Endothelial cell of umbilical vein (primary cell): ENCODE measurements at regions not wholly inside any gene's neighbourhood (a gene's known extent, or its start where the extent isn't known, plus 50 kb on each side); places are given as distances from the start of the nearest gene placed in this dataset.

Experiments used
- BruUV-seq: library from RNA; stranded (reverse); fragments of 400-500 nt; replicated peaks from 2 replicates; lab custom pipeline; 2021; lab: Mats Ljungman, UMichigan
- CTCF ChIA-PET: fragments of 300-600, 350-600 bp; sonication (Branson Sonifier 250); formaldehyde crosslinking; loops from one replicate; lab custom pipeline; 2021; ENCODE audit warnings: antibody characterized with exemption, inconsistent platforms; lab: Charles Lee
- POLR2A ChIA-PET: fragments of 300-600, 350-600 bp; sonication (Branson Sonifier 250); formaldehyde crosslinking; loops from one replicate; lab custom pipeline; 2021; ENCODE audit warnings: antibody characterized with exemption, inconsistent platforms; lab: Charles Lee
- DNase-seq: peaks from one replicate; pipeline ENCODE4 v3.0.0-alpha.2; 2011; ENCODE audit warnings: low read depth, low spot score
- FAIRE-seq: peaks from 2 replicates; lab custom pipeline; 2011; peaks lifted over from hg19 to GRCh38; lab: Jason Lieb, UNC
- H2AFZ ChIP-seq: 2 replicates; pipeline ENCODE4 v1.6.0; 2012; ENCODE audit warnings: low read depth, low read length, control low read depth, inconsistent platforms
- H3K27ac ChIP-seq: 2 replicates; pipeline ENCODE4 v1.5.1; 2011; ENCODE audit warnings: low read depth, mild to moderate bottlenecking, control low read depth, low read length, moderate library complexity; ENCODE audit not compliant: insufficient read depth
- H3K27me3 ChIP-seq, 2 experiments: 2 replicates each; pipeline versions ENCODE4 v1.6.0 to v1.6.1; 2011; ENCODE audit warnings: low read length in 2 of 2, mixed read lengths in 1 of 2; ENCODE audit not compliant: control insufficient read depth in 2 of 2, insufficient read depth in 2 of 2
- H3K36me3 ChIP-seq, 2 experiments: 2 replicates in 1 of 2; 3 replicates in 1 of 2; pipeline ENCODE4 v1.5.1; 2011; ENCODE audit warnings: low read length in 2 of 2, mild to moderate bottlenecking in 1 of 2, moderate library complexity in 1 of 2; ENCODE audit not compliant: control insufficient read depth in 2 of 2, insufficient read depth in 2 of 2; ENCODE audit errors: extremely low read depth in 1 of 2
- H3K4me1 ChIP-seq: 3 replicates; pipeline ENCODE4 v1.5.1; 2011; ENCODE audit warnings: mild to moderate bottlenecking, low read length; ENCODE audit not compliant: control insufficient read depth, insufficient read depth; ENCODE audit errors: extremely low read depth
- H3K4me2 ChIP-seq: 2 replicates; pipeline ENCODE4 v1.6.1; 2011; ENCODE audit warnings: low read length, control low read depth, mixed read lengths; ENCODE audit not compliant: insufficient read depth
- H3K4me3 ChIP-seq, 3 experiments: fragments of 200-600 bp in 1 of 3; sonication (generic), shearing (Covaris generic) in 1 of 3; replicated peaks in 1 of 3; 2 replicates each; pipeline ENCODE4 v1.5.1; 2011 to 2016; ENCODE audit warnings: control low read depth in 3 of 3, low read length in 3 of 3, mild to moderate bottlenecking in 2 of 3, inconsistent platforms in 1 of 3, low read depth in 1 of 3, moderate library complexity in 1 of 3; ENCODE audit not compliant: insufficient read depth in 1 of 3
- H3K79me2 ChIP-seq: 2 replicates; pipeline ENCODE4 v1.6.0; 2012; ENCODE audit warnings: low read length, inconsistent platforms; ENCODE audit not compliant: control insufficient read depth, insufficient read depth
- H3K9ac ChIP-seq: replicated peaks from 2 replicates; pipeline ENCODE3; 2011; ENCODE audit warnings: low read length, control low read depth; ENCODE audit not compliant: insufficient read depth; ENCODE audit errors: extremely low read depth
- H3K9me1 ChIP-seq: replicated peaks from 3 replicates; pipeline ENCODE4 v1.6.0; 2011; ENCODE audit warnings: mild to moderate bottlenecking, low read length; ENCODE audit not compliant: control insufficient read depth, insufficient read depth; ENCODE audit errors: extremely low read depth
- H3K9me3 ChIP-seq: replicated peaks from 2 replicates; pipeline ENCODE4 v1.5.1; 2012; ENCODE audit warnings: low read length, inconsistent platforms; ENCODE audit not compliant: control insufficient read depth, insufficient read depth
- H4K20me1 ChIP-seq: replicated peaks from 2 replicates; pipeline ENCODE3; 2011; ENCODE audit warnings: mild to moderate bottlenecking, low read length; ENCODE audit not compliant: control insufficient read depth, insufficient read depth; ENCODE audit errors: extremely low read depth
- CTCF ChIP-seq, 2 donors: IDR thresholded peaks; 1 replicate in 1 of 2; 2 replicates in 1 of 2; pipeline ENCODE4 v1.5.1; 2011; ENCODE audit warnings: low read length in 2 of 2, mild to moderate bottlenecking in 2 of 2, moderate library complexity in 2 of 2, control low read depth in 1 of 2, inconsistent platforms in 1 of 2, low read depth in 1 of 2; ENCODE audit not compliant: insufficient read depth in 1 of 2; ENCODE audit errors: extremely low read depth in 1 of 2
- EZH2 ChIP-seq: IDR thresholded peaks from 2 replicates; pipeline ENCODE4 v1.6.1; 2012; ENCODE audit warnings: borderline replicate concordance, low read depth, mild to moderate bottlenecking, moderate library complexity, low read length, inconsistent platforms; ENCODE audit not compliant: severe bottlenecking
- FOS ChIP-seq: IDR thresholded peaks from 2 replicates; pipeline ENCODE4 v1.6.1; 2011; ENCODE audit warnings: mild to moderate bottlenecking, low read length, moderate library complexity, borderline replicate concordance; ENCODE audit not compliant: insufficient read depth
- GATA2 ChIP-seq: IDR thresholded peaks from 2 replicates; pipeline ENCODE4 v1.7.0; 2011; ENCODE audit warnings: low read depth, mild to moderate bottlenecking, moderate library complexity, mixed read lengths, low read length; ENCODE audit not compliant: insufficient read length, insufficient read depth
- JUN ChIP-seq: IDR thresholded peaks from 2 replicates; pipeline ENCODE4 v1.6.1; 2011; ENCODE audit warnings: borderline replicate concordance, low read depth; ENCODE audit not compliant: insufficient read length, insufficient read depth
- MAX ChIP-seq: IDR thresholded peaks from 2 replicates; pipeline ENCODE4 v1.6.1; 2011; ENCODE audit not compliant: insufficient read depth, insufficient read length
- MYC ChIP-seq: IDR thresholded peaks from one replicate; pipeline ENCODE4 v1.6.1; 2011; ENCODE audit warnings: mild to moderate bottlenecking, low read depth, low read length
- POLR2A ChIP-seq: IDR thresholded peaks from 2 replicates; pipeline ENCODE4 v1.6.1; 2012; ENCODE audit warnings: low read depth, mild to moderate bottlenecking, control low read depth, low read length
- POLR2AphosphoS5 ChIP-seq: IDR thresholded peaks from 2 replicates; pipeline ENCODE4 v1.6.1; 2012; ENCODE audit warnings: low read depth, mild to moderate bottlenecking, control low read depth, low read length, moderate library complexity; ENCODE audit not compliant: insufficient read depth
- dilution Hi-C: fragments of 300-500 bp; cut with MboI; formaldehyde crosslinking; loops from one replicate; pipeline ENCODE4 v1.15.0; 2019; ENCODE audit warnings: low sequenced_read_pairs; ENCODE audit not compliant: extremely low pct_ligation_motif_present
- intact Hi-C: fragments of 100-400 bp; cut with micrococcal nuclease; formaldehyde crosslinking; loops from one replicate; pipeline ENCODE4 v1.10.0; 2022

GRCh38 chr12:83793616-83794015, 1106.9 kb downstream of the TMTC2 start:
- H3K79me2 ChIP-seq: no peaks in the 10 kb centered on the region
- intact Hi-C loops (no loop called here), dilution Hi-C loops (no loop called here)
- H3K27ac ChIP-seq: no peak overlapping the region
- H2AFZ ChIP-seq: no peak overlapping the region
- BruUV-seq: no TSS peak
- no peaks in the 10 kb centered on the region for H3K9me1 ChIP-seq
- TF ChIP-seq MAX (no peak), FOS (no peak), JUN (no peak), GATA2 (no peak), POLR2A (no peak), EZH2 (no peak), CTCF (IDR thresholded peaks at IDR 0.05; ENCODE audit: extremely low read depth in 1 of 2, insufficient read depth in 1 of 2, low read depth in 1 of 2, low read length in 2 of 2) (no peak), POLR2AphosphoS5 (no peak), MYC (no peak)
- FAIRE-seq (no peak), DNase-seq (no peak)
- no peak overlapping the region for H3K9ac ChIP-seq
- H4K20me1 ChIP-seq: no peaks in the 10 kb centered on the region
- H3K27me3 ChIP-seq: no peaks in the 10 kb centered on the region
- H3K4me2 ChIP-seq: no peak overlapping the region
- ChIA-PET POLR2A (no interaction called here), CTCF (no interaction called here)
- H3K9me3 ChIP-seq: no peaks in the 10 kb centered on the region
- no peaks in the 10 kb centered on the region for H3K36me3 ChIP-seq
- H3K4me1 ChIP-seq: no peaks in the 10 kb centered on the region
- no peak overlapping the region for H3K4me3 ChIP-seq
